WTC11 (cell line): ENCODE measurements at regions not wholly inside any gene's neighbourhood (a gene's known extent, or its start where the extent isn't known, plus 50 kb on each side); places are given as distances from the start of the nearest gene placed in this dataset.

Experiments
- ATAC-seq: fragments of 200-7000 bp; cut with Tn5 transposase; 2 replicates; pipeline ENCODE4 v1.10.0; 2021; ENCODE audit warnings: mild to moderate bottlenecking, moderate library complexity
- CTCF ChIA-PET: fragments of 300-600 bp; sonication (Branson Sonifier 250); formaldehyde crosslinking; loops from one replicate; lab custom pipeline; 2021; ENCODE audit warnings: antibody characterized with exemption; lab: Charles Lee
- POLR2A ChIA-PET: fragments of 350-600 bp; sonication (Branson Sonifier 250); formaldehyde crosslinking; loops from one replicate; lab custom pipeline; 2021; ENCODE audit warnings: antibody characterized with exemption; lab: Charles Lee
- DNase-seq: peaks from one replicate; pipeline ENCODE4 v3.0.0; 2021; ENCODE audit warnings: low spot score
- H3K27ac Mint-ChIP-seq: 2 replicates; pipeline ENCODE4 v1.8.0; 2021; ENCODE audit warnings: mixed read lengths
- H3K27me3 Mint-ChIP-seq: 2 replicates; pipeline ENCODE4 v1.8.0; 2021; ENCODE audit warnings: low read depth, mild to moderate bottlenecking, moderate library complexity, mixed read lengths
- H3K36me3 Mint-ChIP-seq: 2 replicates; pipeline ENCODE4 v1.8.0; 2021; ENCODE audit warnings: mixed read lengths
- H3K4me1 Mint-ChIP-seq: 2 replicates; pipeline ENCODE4 v1.8.0; 2022; ENCODE audit warnings: mixed read lengths
- H3K4me3 Mint-ChIP-seq: 2 replicates; pipeline ENCODE4 v1.8.0; 2021; ENCODE audit warnings: mild to moderate bottlenecking, moderate library complexity, mixed read lengths
- H3K9me3 Mint-ChIP-seq: 2 replicates; pipeline ENCODE4 v1.8.0; 2021; ENCODE audit warnings: mixed read lengths
- AFF4 ChIP-seq: sonication (generic); formaldehyde crosslinking; IDR thresholded peaks from 2 replicates; pipeline ENCODE4 v1.8.1; 2023; ENCODE audit warnings: mild to moderate bottlenecking, missing genetic modification reagents, borderline replicate concordance
- ATF1 ChIP-seq: sonication (generic); formaldehyde crosslinking; IDR thresholded peaks from 2 replicates; pipeline ENCODE4 v1.8.1; 2023; ENCODE audit warnings: mild to moderate bottlenecking, moderate library complexity, missing genetic modification reagents
- CREB1 ChIP-seq: sonication (generic); formaldehyde crosslinking; IDR thresholded peaks from 2 replicates; pipeline ENCODE4 v1.8.0; 2023; ENCODE audit warnings: mild to moderate bottlenecking, missing genetic modification reagents
- FOXK1 ChIP-seq: sonication (generic); formaldehyde crosslinking; IDR thresholded peaks from 2 replicates; pipeline ENCODE4 v1.8.0; 2022; ENCODE audit warnings: mild to moderate bottlenecking, moderate library complexity, missing genetic modification reagents
- GABPB1 ChIP-seq: sonication (generic); formaldehyde crosslinking; IDR thresholded peaks from 2 replicates; pipeline ENCODE4 v1.8.1; 2023; ENCODE audit warnings: mild to moderate bottlenecking, missing genetic modification reagents
- IRF2 ChIP-seq: sonication (generic); formaldehyde crosslinking; IDR thresholded peaks from 2 replicates; pipeline ENCODE4 v1.8.0; 2022; ENCODE audit warnings: low read depth, missing genetic modification reagents, borderline replicate concordance
- JAZF1 ChIP-seq: fragments of 250-450 bp; sonication (Bioruptor Pico); IDR thresholded peaks from 2 replicates; pipeline ENCODE4 v1.9.0; 2021; ENCODE audit warnings: moderate library complexity, mild to moderate bottlenecking, inconsistent platforms
- KAT7 ChIP-seq: sonication (generic); formaldehyde crosslinking; IDR thresholded peaks from 2 replicates; pipeline ENCODE4 v1.8.1; 2023; ENCODE audit warnings: missing genetic modification reagents, mild to moderate bottlenecking, borderline replicate concordance
- MYBL2 ChIP-seq: sonication (generic); formaldehyde crosslinking; IDR thresholded peaks from 2 replicates; pipeline ENCODE4 v1.8.1; 2023; ENCODE audit warnings: mild to moderate bottlenecking, moderate library complexity, missing genetic modification reagents
- NFATC4 ChIP-seq: fragments of 250-450 bp; sonication (Bioruptor Pico); IDR thresholded peaks from 2 replicates; pipeline ENCODE4 v1.9.0; 2021; ENCODE audit warnings: mild to moderate bottlenecking
- NFE2L1 ChIP-seq: sonication (generic); formaldehyde crosslinking; IDR thresholded peaks from 2 replicates; pipeline ENCODE4 v1.8.1; 2023; ENCODE audit warnings: missing genetic modification reagents
- OVOL2 ChIP-seq: fragments of 250-450 bp; sonication (Bioruptor Pico); IDR thresholded peaks from 2 replicates; pipeline ENCODE4 v1.9.0; 2021; ENCODE audit warnings: mild to moderate bottlenecking, borderline replicate concordance
- ZNF219 ChIP-seq: sonication (generic); formaldehyde crosslinking; IDR thresholded peaks from 2 replicates; pipeline ENCODE4 v1.8.0; 2023; ENCODE audit warnings: missing genetic modification reagents, mild to moderate bottlenecking, borderline replicate concordance
- ZNF396 ChIP-seq: fragments of 250-450 bp; sonication (Bioruptor Pico); IDR thresholded peaks from 2 replicates; pipeline ENCODE4 v1.8.0; 2021; ENCODE audit warnings: mild to moderate bottlenecking, moderate library complexity, borderline replicate concordance
- ZNF512 ChIP-seq: sonication (generic); formaldehyde crosslinking; IDR thresholded peaks from 2 replicates; pipeline ENCODE4 v1.8.1; 2022; ENCODE audit warnings: missing genetic modification reagents, borderline replicate concordance
- TF ChIP-seq, protein P1 (sequence below): sonication (generic); formaldehyde crosslinking; conservative IDR thresholded peaks from 2 replicates; pipeline ENCODE4 v1.8.1; 2022; ENCODE audit warnings: mild to moderate bottlenecking, missing genetic modification reagents
- TF ChIP-seq, protein P2 (sequence below): fragments of 250-450 bp; sonication (Bioruptor Pico); conservative IDR thresholded peaks from 2 replicates; pipeline ENCODE4 v1.9.0; 2021; ENCODE audit warnings: mild to moderate bottlenecking
- TF ChIP-seq, protein P3 (sequence below): sonication (generic); formaldehyde crosslinking; IDR thresholded peaks from 2 replicates; pipeline ENCODE4 v1.8.0; 2023; ENCODE audit warnings: missing genetic modification reagents
- TF ChIP-seq, protein P4 (sequence below): sonication (generic); formaldehyde crosslinking; IDR thresholded peaks from 2 replicates; pipeline ENCODE4 v1.8.1; 2023; ENCODE audit warnings: mild to moderate bottlenecking, moderate library complexity, missing genetic modification reagents
- TF ChIP-seq, protein P5 (sequence below): sonication (generic); formaldehyde crosslinking; IDR thresholded peaks from 2 replicates; pipeline ENCODE4 v1.8.1; 2023; ENCODE audit warnings: mild to moderate bottlenecking, missing genetic modification reagents, moderate library complexity

GRCh38 chr18:77822632-77823031 lies 573.0 kb downstream of the GALR1 start:
- ATAC-seq (no peak), DNase-seq (peak; percentile 12)
- H3K4me3 Mint-ChIP-seq = no peak overlapping the region
- peaks cover 56% of the 10 kb centered on the region for H3K9me3 Mint-ChIP-seq
- TF ChIP-seq CREB1 (CRISPR knock-in tag) (no peak), ZNF512 (CRISPR knock-in tag) (no peak), ATF1 (CRISPR knock-in tag) (no peak), ZNF396 (CRISPR knock-in tag) (no peak), KAT7 (CRISPR knock-in tag) (no peak)
- ChIA-PET POLR2A (no interaction called here), CTCF (no interaction called here)
- peaks cover 8% of the 10 kb centered on the region for H3K27me3 Mint-ChIP-seq
- H3K27ac Mint-ChIP-seq = no peak overlapping the region
- H3K36me3 Mint-ChIP-seq = peaks cover 21% of the 10 kb centered on the region
- no peaks in the 10 kb centered on the region for H3K4me1 Mint-ChIP-seq

GRCh38 chr18:77833807-77834206 lies 584.2 kb downstream of the GALR1 start:
- H3K4me3 Mint-ChIP-seq = no peak overlapping the region
- peaks cover 3% of the 10 kb centered on the region; the same call in 1 of the 2 replicates for H3K27me3 Mint-ChIP-seq
- ChIA-PET POLR2A (no interaction called here), CTCF (no interaction called here)
- peaks cover 40% of the 10 kb centered on the region for H3K9me3 Mint-ChIP-seq
- H3K27ac Mint-ChIP-seq = no peak overlapping the region
- 0 out of 2 replicates have a peak, but pooled peaks cover 6% of the 10 kb centered on the region for H3K4me1 Mint-ChIP-seq
- H3K36me3 Mint-ChIP-seq = peaks cover 2% of the 10 kb centered on the region; the same call in 1 of the 2 replicates
- TF ChIP-seq NFE2L1 (CRISPR knock-in tag) (no peak), KAT7 (CRISPR knock-in tag) (no peak), IRF2 (CRISPR knock-in tag) (no peak), OVOL2 (no peak), ZNF219 (CRISPR knock-in tag) (no peak), MYBL2 (CRISPR knock-in tag) (no peak), ATF1 (CRISPR knock-in tag) (no peak), FOXK1 (no peak), GABPB1 (CRISPR knock-in tag) (no peak), JAZF1 (CRISPR knock-in tag) (no peak), AFF4 (no peak), NFATC4 (CRISPR knock-in tag) (no peak)
- TF ChIP-seq, protein P1, sequence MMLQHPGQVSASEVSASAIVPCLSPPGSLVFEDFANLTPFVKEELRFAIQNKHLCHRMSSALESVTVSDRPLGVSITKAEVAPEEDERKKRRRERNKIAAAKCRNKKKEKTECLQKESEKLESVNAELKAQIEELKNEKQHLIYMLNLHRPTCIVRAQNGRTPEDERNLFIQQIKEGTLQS (CRISPR knock-in tag) = no peak
- TF ChIP-seq, protein P2, sequence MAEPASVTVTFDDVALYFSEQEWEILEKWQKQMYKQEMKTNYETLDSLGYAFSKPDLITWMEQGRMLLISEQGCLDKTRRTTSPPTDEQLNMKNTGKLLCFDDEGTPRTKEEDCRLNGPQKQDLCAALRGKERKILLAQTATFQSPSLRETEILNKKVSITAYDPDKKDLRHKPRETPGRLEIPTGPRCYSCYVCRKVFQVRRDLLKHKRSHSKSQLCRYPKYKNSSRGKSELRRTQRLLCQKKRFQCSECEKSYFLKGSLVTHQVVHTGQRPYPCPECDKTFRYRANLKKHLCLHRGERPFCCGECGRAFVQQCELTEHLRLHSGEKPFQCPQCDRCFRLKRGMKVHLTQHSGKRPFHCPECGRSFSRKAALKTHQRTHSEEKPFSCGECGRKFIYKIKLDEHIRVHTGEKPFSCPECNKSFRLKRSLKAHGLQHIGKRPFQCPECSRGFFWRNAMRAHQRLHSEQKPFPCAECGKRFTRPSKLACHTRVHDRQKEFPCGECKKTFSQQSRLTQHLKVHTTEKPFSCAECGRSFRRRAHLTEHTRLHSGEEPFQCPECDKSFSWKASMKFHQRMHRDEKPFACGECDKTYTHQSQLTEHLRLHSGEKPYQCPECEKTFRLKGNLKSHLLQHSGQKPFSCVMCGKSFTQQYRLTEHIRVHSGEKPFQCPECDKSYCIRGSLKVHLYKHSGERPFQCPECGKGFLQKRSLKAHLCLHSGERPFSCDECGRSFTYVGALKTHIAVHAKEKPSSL (CRISPR knock-in tag) = no peak
- TF ChIP-seq, protein P3, sequence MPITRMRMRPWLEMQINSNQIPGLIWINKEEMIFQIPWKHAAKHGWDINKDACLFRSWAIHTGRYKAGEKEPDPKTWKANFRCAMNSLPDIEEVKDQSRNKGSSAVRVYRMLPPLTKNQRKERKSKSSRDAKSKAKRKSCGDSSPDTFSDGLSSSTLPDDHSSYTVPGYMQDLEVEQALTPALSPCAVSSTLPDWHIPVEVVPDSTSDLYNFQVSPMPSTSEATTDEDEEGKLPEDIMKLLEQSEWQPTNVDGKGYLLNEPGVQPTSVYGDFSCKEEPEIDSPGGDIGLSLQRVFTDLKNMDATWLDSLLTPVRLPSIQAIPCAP = no peak
- TF ChIP-seq, protein P4, sequence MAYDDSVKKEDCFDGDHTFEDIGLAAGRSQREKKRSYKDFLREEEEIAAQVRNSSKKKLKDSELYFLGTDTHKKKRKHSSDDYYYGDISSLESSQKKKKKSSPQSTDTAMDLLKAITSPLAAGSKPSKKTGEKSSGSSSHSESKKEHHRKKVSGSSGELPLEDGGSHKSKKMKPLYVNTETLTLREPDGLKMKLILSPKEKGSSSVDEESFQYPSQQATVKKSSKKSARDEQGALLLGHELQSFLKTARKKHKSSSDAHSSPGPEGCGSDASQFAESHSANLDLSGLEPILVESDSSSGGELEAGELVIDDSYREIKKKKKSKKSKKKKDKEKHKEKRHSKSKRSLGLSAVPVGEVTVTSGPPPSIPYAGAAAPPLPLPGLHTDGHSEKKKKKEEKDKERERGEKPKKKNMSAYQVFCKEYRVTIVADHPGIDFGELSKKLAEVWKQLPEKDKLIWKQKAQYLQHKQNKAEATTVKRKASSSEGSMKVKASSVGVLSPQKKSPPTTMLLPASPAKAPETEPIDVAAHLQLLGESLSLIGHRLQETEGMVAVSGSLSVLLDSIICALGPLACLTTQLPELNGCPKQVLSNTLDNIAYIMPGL (CRISPR knock-in tag) = no peak
- TF ChIP-seq, protein P5, sequence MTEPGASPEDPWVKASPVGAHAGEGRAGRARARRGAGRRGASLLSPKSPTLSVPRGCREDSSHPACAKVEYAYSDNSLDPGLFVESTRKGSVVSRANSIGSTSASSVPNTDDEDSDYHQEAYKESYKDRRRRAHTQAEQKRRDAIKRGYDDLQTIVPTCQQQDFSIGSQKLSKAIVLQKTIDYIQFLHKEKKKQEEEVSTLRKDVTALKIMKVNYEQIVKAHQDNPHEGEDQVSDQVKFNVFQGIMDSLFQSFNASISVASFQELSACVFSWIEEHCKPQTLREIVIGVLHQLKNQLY (CRISPR knock-in tag) = no peak
- ATAC-seq (no peak), DNase-seq (no peak)
